ENCODE measurements at regions not wholly inside any gene's neighbourhood (a gene's known extent, or its start where the extent isn't known, plus 50 kb on each side); places are given as distances from the start of the nearest gene placed in this dataset.
A peak's percentile ranks its signal among the peaks of the same experiment; 100 is the strongest.

DNA sequence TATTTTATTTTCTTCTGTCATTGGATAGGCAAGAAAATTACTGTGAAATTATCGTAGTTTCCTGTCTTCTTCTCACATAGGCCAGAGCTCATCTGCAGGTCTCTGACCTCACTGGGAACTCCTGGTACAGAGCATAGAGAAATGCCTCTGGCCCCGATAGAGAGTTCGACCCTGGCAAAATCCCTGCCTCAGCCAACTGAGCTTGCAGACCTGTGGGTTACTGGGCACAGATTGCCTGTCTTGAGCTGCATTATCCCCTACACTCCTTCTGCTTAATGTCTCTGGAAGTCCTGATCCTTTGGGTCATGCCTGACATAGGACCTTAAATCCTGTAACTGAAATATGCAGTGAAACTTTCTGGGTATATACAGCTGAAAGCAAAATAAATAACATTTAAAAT, 439.3 kb upstream of the CTNND2 start:
- Mint-ChIP-seq H3K9me3 (peaks cover 34% of the 10 kb centered on the region), H3K36me3 (peaks cover 29% of the 10 kb centered on the region), H3K27me3 (ENCODE audit: low read depth) (no peaks in the 10 kb centered on the region), H3K4me1 (peaks cover 19% of the 10 kb centered on the region), H3K4me3 (no peak overlapping the region), H3K27ac (peak overlapping the region; percentile 20; the same call in 1 of the 2 replicates)
- ChIA-PET CTCF (no interaction called here), POLR2A (no interaction called here)
- TF ChIP-seq NFE2L1 (CRISPR knock-in tag; IDR thresholded peaks at IDR 0.05) (no peak), E2F4 (CRISPR knock-in tag; IDR thresholded peaks at IDR 0.05; ENCODE audit: borderline replicate concordance, low read depth) (no peak)
- ATAC-seq: peak; percentile 73
- DNase-seq (ENCODE audit: low spot score): no peak

DNA sequence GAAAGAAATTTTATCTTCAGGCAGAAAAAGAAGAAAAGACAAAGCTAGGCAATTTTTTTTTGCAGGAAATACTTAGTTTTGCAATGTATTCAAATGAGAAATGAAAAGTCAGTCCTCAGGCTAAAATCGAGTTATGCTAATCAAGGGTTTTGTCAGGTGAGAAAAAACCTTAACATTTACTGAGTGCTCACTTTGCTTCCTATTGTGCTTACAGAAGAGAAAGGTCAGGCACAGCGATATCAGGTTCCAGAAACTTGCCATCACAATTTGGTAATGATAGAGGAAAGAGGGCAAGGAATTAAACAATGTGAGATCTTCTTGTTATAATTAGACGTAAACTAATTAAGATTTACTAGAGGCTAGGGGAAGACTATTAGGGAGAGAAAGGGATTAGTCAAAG, 431.7 kb upstream of the CTNND2 start:
- peak overlapping the region; percentile 99 for H3K27ac Mint-ChIP-seq
- DNase-seq (ENCODE audit: low spot score) (no peak), ATAC-seq (peak; percentile 9; the same call in 1 of the 2 replicates)
- H3K4me1 Mint-ChIP-seq: peaks cover 77% of the 10 kb centered on the region
- peaks cover 6% of the 10 kb centered on the region for H3K9me3 Mint-ChIP-seq
- POLR2A ChIA-PET: no interaction called here
- CTCF ChIA-PET: no interaction called here
- peaks cover 6% of the 10 kb centered on the region; the same call in 1 of the 2 replicates for H3K36me3 Mint-ChIP-seq
- TF ChIP-seq ZNF416 (CRISPR knock-in tag; IDR thresholded peaks at IDR 0.05) (no peak), ZNF219 (CRISPR knock-in tag; IDR thresholded peaks at IDR 0.05; ENCODE audit: borderline replicate concordance) (no peak), STAT6 (CRISPR knock-in tag; conservative IDR thresholded peaks at IDR 0.05; ENCODE audit: low read depth) (no peak), CREB1 (CRISPR knock-in tag; IDR thresholded peaks at IDR 0.05) (no peak), PRRX2 (CRISPR knock-in tag; IDR thresholded peaks at IDR 0.05) (no peak), AR (CRISPR knock-in tag; IDR thresholded peaks at IDR 0.05) (no peak), E2F4 (CRISPR knock-in tag; IDR thresholded peaks at IDR 0.05; ENCODE audit: borderline replicate concordance, low read depth) (no peak), GTF2I (CRISPR knock-in tag; conservative IDR thresholded peaks at IDR 0.05) (no peak)
- TF ChIP-seq, protein P1, sequence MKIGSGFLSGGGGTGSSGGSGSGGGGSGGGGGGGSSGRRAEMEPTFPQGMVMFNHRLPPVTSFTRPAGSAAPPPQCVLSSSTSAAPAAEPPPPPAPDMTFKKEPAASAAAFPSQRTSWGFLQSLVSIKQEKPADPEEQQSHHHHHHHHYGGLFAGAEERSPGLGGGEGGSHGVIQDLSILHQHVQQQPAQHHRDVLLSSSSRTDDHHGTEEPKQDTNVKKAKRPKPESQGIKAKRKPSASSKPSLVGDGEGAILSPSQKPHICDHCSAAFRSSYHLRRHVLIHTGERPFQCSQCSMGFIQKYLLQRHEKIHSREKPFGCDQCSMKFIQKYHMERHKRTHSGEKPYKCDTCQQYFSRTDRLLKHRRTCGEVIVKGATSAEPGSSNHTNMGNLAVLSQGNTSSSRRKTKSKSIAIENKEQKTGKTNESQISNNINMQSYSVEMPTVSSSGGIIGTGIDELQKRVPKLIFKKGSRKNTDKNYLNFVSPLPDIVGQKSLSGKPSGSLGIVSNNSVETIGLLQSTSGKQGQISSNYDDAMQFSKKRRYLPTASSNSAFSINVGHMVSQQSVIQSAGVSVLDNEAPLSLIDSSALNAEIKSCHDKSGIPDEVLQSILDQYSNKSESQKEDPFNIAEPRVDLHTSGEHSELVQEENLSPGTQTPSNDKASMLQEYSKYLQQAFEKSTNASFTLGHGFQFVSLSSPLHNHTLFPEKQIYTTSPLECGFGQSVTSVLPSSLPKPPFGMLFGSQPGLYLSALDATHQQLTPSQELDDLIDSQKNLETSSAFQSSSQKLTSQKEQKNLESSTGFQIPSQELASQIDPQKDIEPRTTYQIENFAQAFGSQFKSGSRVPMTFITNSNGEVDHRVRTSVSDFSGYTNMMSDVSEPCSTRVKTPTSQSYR (CRISPR knock-in tag; IDR thresholded peaks at IDR 0.05): no peak
- TF ChIP-seq, protein P2, sequence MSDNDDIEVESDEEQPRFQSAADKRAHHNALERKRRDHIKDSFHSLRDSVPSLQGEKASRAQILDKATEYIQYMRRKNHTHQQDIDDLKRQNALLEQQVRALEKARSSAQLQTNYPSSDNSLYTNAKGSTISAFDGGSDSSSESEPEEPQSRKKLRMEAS (CRISPR knock-in tag; IDR thresholded peaks at IDR 0.05): no peak
- H3K4me3 Mint-ChIP-seq: peak overlapping the region; percentile 37; the same call in 1 of the 2 replicates
- no peaks in the 10 kb centered on the region for H3K27me3 Mint-ChIP-seq (ENCODE audit: low read depth)

Data from WTC11 (cell line).